ENCODE measurements at regions not wholly inside any gene's neighbourhood (a gene's known extent, or its start where the extent isn't known, plus 50 kb on each side); places are given as distances from the start of the nearest gene placed in this dataset.
"Not testable (repeated sequence)": the region's sequence is repeated elsewhere in the genome, so short reads cannot be mapped to it uniquely, and the experiment has no call there.

DNA sequence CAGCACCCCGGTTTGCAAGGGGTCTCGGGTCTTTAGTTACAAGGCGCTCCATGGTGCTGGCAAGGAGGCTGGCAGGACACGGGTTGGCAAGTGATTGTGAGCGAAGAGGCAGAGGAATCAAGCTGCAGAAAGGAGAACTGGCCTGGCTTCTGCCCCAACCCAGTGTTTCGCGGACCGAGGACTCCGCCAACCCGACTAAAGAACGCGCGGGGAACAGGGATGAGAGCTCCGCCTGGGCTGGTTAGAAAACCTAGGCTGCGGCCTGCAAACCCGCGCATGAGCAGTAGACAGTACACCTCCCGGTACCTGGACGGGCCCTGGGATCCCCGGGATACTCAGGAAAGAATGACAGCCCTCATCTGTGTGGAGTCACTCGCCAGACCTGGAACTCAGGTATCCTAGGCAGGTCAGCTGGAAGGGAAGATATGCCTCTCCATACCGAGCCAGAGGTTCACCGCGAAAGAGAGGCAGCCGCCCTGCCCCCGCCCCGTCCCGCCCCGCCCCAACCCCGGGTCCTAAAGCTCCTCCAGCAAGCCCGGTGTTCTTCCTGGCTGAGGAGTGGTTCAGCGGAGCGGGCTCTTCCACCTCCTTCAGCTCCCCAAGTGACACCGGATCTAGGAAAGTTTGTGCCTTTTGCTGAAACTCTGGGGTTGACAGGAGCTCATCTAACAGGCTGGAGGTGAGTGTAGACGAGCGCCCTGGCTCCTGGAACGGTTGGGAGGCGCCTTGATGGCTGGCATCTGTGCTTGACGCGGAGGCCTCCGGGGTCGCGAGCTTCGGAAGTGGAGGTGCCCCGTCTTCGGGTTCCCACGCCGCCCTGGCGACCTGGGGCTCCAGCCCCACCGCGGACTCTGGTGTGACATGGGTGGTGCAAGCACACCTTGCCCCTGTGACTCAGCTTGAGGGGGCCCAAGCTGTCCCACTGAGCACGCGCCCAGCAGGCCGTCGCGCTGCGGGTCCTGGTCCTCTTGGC lies 1847.3 kb upstream of the DEFB115 start:
- Histone ChIP-seq H3K27me3 (no peaks in the 10 kb centered on the region), H3K36me3 (no peaks in the 10 kb centered on the region), H3K4me1 (ENCODE audit: low read depth) (no peaks in the 10 kb centered on the region), H3K4me3 (no peak overlapping the region), H3K9me3 (ENCODE audit: low read depth) (no peaks in the 10 kb centered on the region), H3K27ac (no peak overlapping the region)
- TF ChIP-seq, protein P1, sequence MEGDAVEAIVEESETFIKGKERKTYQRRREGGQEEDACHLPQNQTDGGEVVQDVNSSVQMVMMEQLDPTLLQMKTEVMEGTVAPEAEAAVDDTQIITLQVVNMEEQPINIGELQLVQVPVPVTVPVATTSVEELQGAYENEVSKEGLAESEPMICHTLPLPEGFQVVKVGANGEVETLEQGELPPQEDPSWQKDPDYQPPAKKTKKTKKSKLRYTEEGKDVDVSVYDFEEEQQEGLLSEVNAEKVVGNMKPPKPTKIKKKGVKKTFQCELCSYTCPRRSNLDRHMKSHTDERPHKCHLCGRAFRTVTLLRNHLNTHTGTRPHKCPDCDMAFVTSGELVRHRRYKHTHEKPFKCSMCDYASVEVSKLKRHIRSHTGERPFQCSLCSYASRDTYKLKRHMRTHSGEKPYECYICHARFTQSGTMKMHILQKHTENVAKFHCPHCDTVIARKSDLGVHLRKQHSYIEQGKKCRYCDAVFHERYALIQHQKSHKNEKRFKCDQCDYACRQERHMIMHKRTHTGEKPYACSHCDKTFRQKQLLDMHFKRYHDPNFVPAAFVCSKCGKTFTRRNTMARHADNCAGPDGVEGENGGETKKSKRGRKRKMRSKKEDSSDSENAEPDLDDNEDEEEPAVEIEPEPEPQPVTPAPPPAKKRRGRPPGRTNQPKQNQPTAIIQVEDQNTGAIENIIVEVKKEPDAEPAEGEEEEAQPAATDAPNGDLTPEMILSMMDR (IDR thresholded peaks at IDR 0.05; ENCODE audit: low read depth, low read length): no peak
- no peak for DNase-seq (ENCODE audit: low read depth in 1 of 2, low spot score in 1 of 2)

DNA sequence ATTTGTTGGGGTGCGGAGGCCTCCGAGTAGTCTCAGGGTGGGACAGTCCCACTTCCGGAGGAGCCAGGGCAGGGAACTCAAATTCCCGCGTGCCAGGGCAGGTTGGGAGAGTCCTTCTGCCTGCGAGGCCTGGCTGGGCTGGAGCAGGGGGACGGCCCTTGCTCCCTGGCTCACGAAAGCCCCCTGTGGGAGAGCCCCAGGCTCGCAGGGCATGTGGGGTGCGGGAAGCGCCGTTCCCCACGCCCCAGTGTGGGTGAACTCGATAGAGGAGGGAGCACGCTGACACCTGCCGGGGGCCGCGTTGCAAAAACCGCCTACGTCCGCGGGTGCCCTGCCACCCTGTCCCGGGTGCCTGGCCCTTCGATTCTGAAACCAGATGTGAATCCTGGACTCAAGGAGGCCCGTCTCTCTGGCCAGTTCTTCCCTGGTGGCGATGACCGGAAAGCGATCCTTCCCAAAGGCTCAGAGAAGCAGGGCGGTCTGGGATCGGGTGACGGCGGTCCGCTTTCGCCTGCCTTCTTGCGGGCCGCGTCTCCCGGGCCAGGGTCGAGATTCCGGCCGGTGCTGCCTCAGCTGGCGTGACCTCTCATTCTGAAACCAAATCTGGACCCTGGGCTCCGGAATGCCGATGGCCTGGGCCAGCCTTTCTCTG lies 1846.5 kb upstream of the DEFB115 start:
- DNase-seq (ENCODE audit: low read depth in 1 of 2, low spot score in 1 of 2): no peak
- TF ChIP-seq, protein P1 (IDR thresholded peaks at IDR 0.05; ENCODE audit: low read depth, low read length): no peak

DNA sequence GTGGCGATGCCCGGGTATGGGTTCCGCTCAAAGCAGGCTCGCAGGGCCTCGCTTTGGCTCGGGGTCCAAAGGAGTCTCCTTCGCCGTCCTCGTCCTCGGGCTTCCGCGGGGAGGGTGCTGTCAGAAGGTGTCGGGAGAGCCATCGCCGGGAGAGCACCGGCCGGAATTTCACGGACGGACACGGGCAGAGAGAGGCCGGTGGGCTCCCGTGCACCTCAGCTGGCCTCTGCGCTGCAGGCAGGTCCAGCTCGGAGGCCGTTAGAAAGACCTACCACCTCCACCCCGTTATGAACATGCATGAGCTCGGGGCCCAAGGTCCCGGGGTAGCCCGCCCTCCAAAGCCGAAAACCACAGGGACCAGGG lies 1846.0 kb upstream of the DEFB115 start:
- H3K4me1 ChIP-seq (ENCODE audit: low read depth); H3K27me3 ChIP-seq; H3K4me3 ChIP-seq; H3K27ac ChIP-seq; DNase-seq (ENCODE audit: low read depth in 1 of 2, low spot score in 1 of 2); H3K36me3 ChIP-seq; H3K9me3 ChIP-seq (ENCODE audit: low read depth): not testable (repeated sequence)

More for the DNA sequence above, 1846.5 kb upstream of the DEFB115 start:
- Histone ChIP-seq H3K9me3 (ENCODE audit: low read depth) (no peaks in the 10 kb centered on the region), H3K4me1 (ENCODE audit: low read depth) (no peaks in the 10 kb centered on the region), H3K4me3 (no peak overlapping the region), H3K36me3 (no peaks in the 10 kb centered on the region), H3K27me3 (no peaks in the 10 kb centered on the region), H3K27ac (no peak overlapping the region)

- H3K36me3 ChIP-seq: no peaks in the 10 kb centered on the region
Measured at GRCh38 chr20:29419378-29419777, 1838.1 kb upstream of the DEFB115 start.

GRCh38 chr20:29427201-29428060 lies 1830.0 kb upstream of the DEFB115 start:
- TF ChIP-seq, protein P1 (IDR thresholded peaks at IDR 0.05; ENCODE audit: low read depth, low read length): no peak

More at GRCh38 chr20:29419378-29419777, 1838.1 kb upstream of the DEFB115 start:
- no peak overlapping the region for H3K4me3 ChIP-seq
- no peak overlapping the region for H3K27ac ChIP-seq
- no peak for DNase-seq (ENCODE audit: low read depth in 1 of 2, low spot score in 1 of 2)
- H3K9me3 ChIP-seq (ENCODE audit: low read depth): no peaks in the 10 kb centered on the region
- TF ChIP-seq, protein P1 (IDR thresholded peaks at IDR 0.05; ENCODE audit: low read depth, low read length): no peak
- no peaks in the 10 kb centered on the region for H3K4me1 ChIP-seq (ENCODE audit: low read depth)
- no peaks in the 10 kb centered on the region for H3K27me3 ChIP-seq

More at GRCh38 chr20:29427201-29428060, 1830.0 kb upstream of the DEFB115 start:
- no peaks in the 10 kb centered on the region for H3K36me3 ChIP-seq
- H3K4me3 ChIP-seq: no peak overlapping the region
- H3K27me3 ChIP-seq: no peaks in the 10 kb centered on the region
- H3K27ac ChIP-seq: no peak overlapping the region
- H3K9me3 ChIP-seq (ENCODE audit: low read depth): no peaks in the 10 kb centered on the region
- DNase-seq (ENCODE audit: low read depth in 1 of 2, low spot score in 1 of 2): no peak
- no peaks in the 10 kb centered on the region for H3K4me1 ChIP-seq (ENCODE audit: low read depth)

All from cardiac muscle cell (in vitro differentiated cells and primary cell).